ENCODE measurements at regions not wholly inside any gene's neighbourhood (a gene's known extent, or its start where the extent isn't known, plus 50 kb on each side); places are given as distances from the start of the nearest gene placed in this dataset.

DNA sequence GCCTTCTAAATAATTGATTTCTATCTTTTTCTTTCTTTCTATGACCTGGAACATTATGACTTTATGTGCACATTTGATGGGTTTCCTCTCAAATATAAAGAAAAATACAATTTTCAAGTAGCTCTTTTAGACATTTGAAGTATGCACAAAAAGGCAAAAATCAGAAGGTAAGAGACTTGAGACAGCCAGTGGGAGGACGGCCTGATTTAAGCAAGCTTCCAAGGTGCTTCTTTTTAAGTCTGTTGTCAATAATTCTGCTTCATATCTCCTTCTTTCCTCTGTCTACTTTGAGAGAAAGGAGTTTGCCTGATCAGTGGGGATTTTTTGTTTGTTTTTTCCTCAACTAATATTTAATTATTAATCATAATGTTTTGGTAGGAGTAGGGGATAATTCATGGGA is 188.2 kb upstream of the ARHGAP20 start:
- no peaks in the 10 kb centered on the region for H3K27me3 ChIP-seq
- H3K27ac ChIP-seq: no peak overlapping the region
- no peaks in the 10 kb centered on the region for H3K9me3 ChIP-seq
- no peaks in the 10 kb centered on the region for H3K4me1 ChIP-seq
- H3K36me3 ChIP-seq: no peaks in the 10 kb centered on the region
- intact Hi-C loops (cut with DNase I; ENCODE audit: low total_unique reads): no loop called here
- TF ChIP-seq, protein P1, sequence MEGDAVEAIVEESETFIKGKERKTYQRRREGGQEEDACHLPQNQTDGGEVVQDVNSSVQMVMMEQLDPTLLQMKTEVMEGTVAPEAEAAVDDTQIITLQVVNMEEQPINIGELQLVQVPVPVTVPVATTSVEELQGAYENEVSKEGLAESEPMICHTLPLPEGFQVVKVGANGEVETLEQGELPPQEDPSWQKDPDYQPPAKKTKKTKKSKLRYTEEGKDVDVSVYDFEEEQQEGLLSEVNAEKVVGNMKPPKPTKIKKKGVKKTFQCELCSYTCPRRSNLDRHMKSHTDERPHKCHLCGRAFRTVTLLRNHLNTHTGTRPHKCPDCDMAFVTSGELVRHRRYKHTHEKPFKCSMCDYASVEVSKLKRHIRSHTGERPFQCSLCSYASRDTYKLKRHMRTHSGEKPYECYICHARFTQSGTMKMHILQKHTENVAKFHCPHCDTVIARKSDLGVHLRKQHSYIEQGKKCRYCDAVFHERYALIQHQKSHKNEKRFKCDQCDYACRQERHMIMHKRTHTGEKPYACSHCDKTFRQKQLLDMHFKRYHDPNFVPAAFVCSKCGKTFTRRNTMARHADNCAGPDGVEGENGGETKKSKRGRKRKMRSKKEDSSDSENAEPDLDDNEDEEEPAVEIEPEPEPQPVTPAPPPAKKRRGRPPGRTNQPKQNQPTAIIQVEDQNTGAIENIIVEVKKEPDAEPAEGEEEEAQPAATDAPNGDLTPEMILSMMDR (IDR thresholded peaks at IDR 0.05): no peak
- no peak for TF ChIP-seq POLR2A (IDR thresholded peaks at IDR 0.05)
- no peak for DNase-seq
- H3K4me3 ChIP-seq: no peak overlapping the region

DNA sequence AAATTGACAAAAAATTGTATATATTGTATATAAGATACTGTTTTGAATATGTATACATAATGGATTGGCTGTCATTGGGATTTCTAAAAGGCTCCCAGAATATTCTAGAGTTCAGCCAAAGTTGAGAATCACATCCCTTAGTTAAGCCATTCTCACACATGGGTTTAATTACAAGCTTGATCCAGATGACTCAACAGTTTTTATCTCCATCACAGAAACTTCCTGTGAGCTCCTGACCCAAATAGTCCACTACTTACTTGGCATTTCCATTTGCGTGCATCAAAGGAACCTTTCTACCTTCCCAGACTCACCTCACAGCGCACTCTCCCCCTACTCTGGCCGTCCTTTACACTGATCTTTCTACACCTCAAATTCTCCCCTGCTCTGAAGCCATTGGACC is 184.8 kb upstream of the ARHGAP20 start:
- no peak for DNase-seq
- Histone ChIP-seq H3K9me3 (no peaks in the 10 kb centered on the region), H3K4me1 (no peaks in the 10 kb centered on the region), H3K27me3 (no peaks in the 10 kb centered on the region), H3K27ac (no peak overlapping the region), H3K4me3 (no peak overlapping the region), H3K36me3 (no peaks in the 10 kb centered on the region)
- TF ChIP-seq POLR2A (IDR thresholded peaks at IDR 0.05): no peak
- TF ChIP-seq, protein P1 (IDR thresholded peaks at IDR 0.05): no peak
- intact Hi-C loops (cut with DNase I; ENCODE audit: low total_unique reads): no loop called here

DNA sequence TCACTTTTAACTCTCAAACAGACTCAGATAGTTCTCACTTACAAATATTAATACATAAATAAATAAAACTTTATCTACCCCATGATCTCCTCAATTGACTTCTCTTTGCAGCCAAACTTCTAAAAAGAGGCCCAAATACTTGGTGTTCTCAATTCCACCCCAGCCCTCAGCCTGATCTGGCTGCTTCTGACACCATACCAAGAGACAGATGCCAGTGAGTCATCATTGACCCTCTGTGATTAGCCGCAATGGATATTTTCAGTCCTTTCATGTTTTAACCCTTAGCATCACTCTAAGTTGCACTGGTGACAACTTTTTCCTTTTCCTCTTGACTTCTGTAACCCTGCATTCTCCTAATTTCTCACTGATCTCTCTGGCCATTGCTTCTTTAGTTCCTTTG is 184.1 kb upstream of the ARHGAP20 start:
- Histone ChIP-seq H3K9me3 (no peaks in the 10 kb centered on the region), H3K4me3 (no peak overlapping the region), H3K27me3 (no peaks in the 10 kb centered on the region), H3K4me1 (no peaks in the 10 kb centered on the region), H3K27ac (no peak overlapping the region), H3K36me3 (no peaks in the 10 kb centered on the region)
- TF ChIP-seq, protein P1 (IDR thresholded peaks at IDR 0.05): no peak
- no peak for TF ChIP-seq POLR2A (IDR thresholded peaks at IDR 0.05)
- intact Hi-C loops (cut with DNase I; ENCODE audit: low total_unique reads): no loop called here
- no peak for DNase-seq

DNA sequence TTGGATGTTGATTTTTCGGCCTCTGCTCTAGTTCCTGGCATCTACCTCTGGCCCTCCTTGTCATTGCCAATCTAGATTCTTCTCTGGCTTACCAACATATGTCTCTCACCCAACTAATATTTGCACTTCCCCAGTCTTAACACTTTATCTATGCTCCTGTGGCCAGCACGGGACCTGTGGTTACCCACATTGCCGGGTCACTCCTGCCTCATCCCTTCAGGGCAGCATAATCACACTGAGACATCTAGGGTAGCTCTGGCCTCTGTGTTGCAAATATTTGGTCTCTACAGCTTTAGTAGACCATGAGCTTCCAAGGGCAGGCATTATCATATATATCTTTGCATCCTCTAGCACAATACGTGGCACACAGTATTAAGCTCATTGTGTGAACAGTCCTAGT is 182.0 kb upstream of the ARHGAP20 start:
- no peaks in the 10 kb centered on the region for H3K4me1 ChIP-seq
- no peaks in the 10 kb centered on the region for H3K9me3 ChIP-seq
- TF ChIP-seq POLR2A (IDR thresholded peaks at IDR 0.05): no peak
- TF ChIP-seq, protein P1 (IDR thresholded peaks at IDR 0.05): no peak

DNA sequence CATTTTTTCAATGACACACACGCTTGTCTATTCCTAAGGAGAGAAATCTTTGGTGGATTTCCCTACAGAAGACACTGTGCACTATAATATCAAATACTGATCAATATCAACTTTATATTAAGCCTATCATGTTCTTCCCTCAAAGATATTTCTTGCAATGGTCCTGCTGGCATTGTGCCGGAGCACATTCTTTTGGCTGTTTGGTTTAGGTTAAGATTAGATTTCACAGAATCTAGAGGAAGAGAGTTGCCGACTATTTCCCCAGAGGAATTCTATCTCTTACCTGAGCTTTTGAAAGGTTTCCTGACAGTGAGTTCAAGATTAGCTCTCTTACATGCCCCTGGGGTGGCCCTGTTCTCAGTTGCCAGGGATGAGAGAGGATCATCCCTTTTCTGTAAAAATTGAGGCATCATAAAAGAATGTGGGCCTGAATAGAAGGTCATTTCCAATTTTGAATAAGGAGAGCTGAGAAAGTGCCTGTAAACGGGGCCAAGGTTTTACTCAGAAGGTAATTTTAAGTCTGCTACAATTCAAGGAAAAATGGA is 180.6 kb upstream of the ARHGAP20 start:
- no peaks in the 10 kb centered on the region for H3K36me3 ChIP-seq
- H3K4me3 ChIP-seq: no peak overlapping the region
- TF ChIP-seq, protein P1 (IDR thresholded peaks at IDR 0.05): no peak
- TF ChIP-seq POLR2A (IDR thresholded peaks at IDR 0.05): no peak
- H3K9me3 ChIP-seq: no peaks in the 10 kb centered on the region
- intact Hi-C loops (cut with DNase I; ENCODE audit: low total_unique reads): no loop called here
- no peak overlapping the region for H3K27ac ChIP-seq
- no peak for DNase-seq
- H3K27me3 ChIP-seq: no peaks in the 10 kb centered on the region
- no peaks in the 10 kb centered on the region for H3K4me1 ChIP-seq

More for the DNA sequence above, 182.0 kb upstream of the ARHGAP20 start:
- H3K36me3 ChIP-seq: no peaks in the 10 kb centered on the region
- no peak overlapping the region for H3K4me3 ChIP-seq
- no peak overlapping the region for H3K27ac ChIP-seq
- no peaks in the 10 kb centered on the region for H3K27me3 ChIP-seq
- DNase-seq: no peak
- intact Hi-C loops (cut with DNase I; ENCODE audit: low total_unique reads): no loop called here

Measured in uterus (tissue), 3 donors.